Heart right ventricle (tissue), 16 donors: ENCODE measurements at regions not wholly inside any gene's neighbourhood (a gene's known extent, or its start where the extent isn't known, plus 50 kb on each side); places are given as distances from the start of the nearest gene placed in this dataset.

Experiments
- ATAC-seq, 8 donors: fragments of 200-7000 bp; cut with Tn5 transposase; one replicate each; pipeline ENCODE4 v1.9.1; 2020; ENCODE audit warnings: mild to moderate bottlenecking in 8 of 8, moderate library complexity in 8 of 8, moderate number of reproducible peaks in 1 of 8
- DNase-seq, 2 donors: peaks; one replicate each; pipeline ENCODE4 v3.0.0-alpha.2; 2020
- H3K27ac ChIP-seq, 10 donors: fragments of 200-600 bp; sonication (generic) in 2 of 10; one replicate each; pipeline versions ENCODE4 v1.5.0 to v1.8.0; 2020 to 2022; ENCODE audit warnings: mild to moderate bottlenecking in 3 of 10
- H3K27me3 ChIP-seq, 7 donors: fragments of 200-600 bp; one replicate each; pipeline ENCODE4 v1.8.0; 2021 to 2022; ENCODE audit warnings: mild to moderate bottlenecking in 2 of 7
- H3K36me3 ChIP-seq, 9 donors: fragments of 200-600 bp; sonication (generic) in 1 of 9; one replicate each; pipeline versions ENCODE4 v1.5.0 to v1.8.0; 2020 to 2022; ENCODE audit warnings: mild to moderate bottlenecking in 2 of 9
- H3K4me1 ChIP-seq, 9 donors: fragments of 200-600 bp; sonication (generic) in 1 of 9; one replicate each; pipeline versions ENCODE4 v1.5.0 to v1.8.0; 2020 to 2022; ENCODE audit warnings: mild to moderate bottlenecking in 4 of 9
- H3K4me3 ChIP-seq, 10 donors: fragments of 200-600 bp; sonication (generic) in 2 of 10; one replicate each; pipeline versions ENCODE4 v1.5.0 to v1.8.0; 2020 to 2022; ENCODE audit warnings: mild to moderate bottlenecking in 7 of 10, moderate library complexity in 2 of 10
- H3K9me3 ChIP-seq, 11 donors: fragments of 200-600 bp in 10 of 11; sonication (generic) in 2 of 11; one replicate each; pipeline versions ENCODE4 v1.5.0 to v1.8.0; 2013 to 2022; ENCODE audit warnings: mild to moderate bottlenecking in 2 of 11, control low read depth in 1 of 11, moderate library complexity in 1 of 11
- WGBS, 2 donors: extraction: QIAGEN DNeasy Blood & Tissue Kit; methylation state at CpG; one replicate each; pipeline ENCODE4 v1.1.7; 2013; ENCODE audit warnings: inconsistent platforms in 1 of 2; 5-methylcytosine and 5-hydroxymethylcytosine counted together
- intact Hi-C, 10 donors: fragments of 100-400 bp; cut with DNase I; formaldehyde crosslinking; loops; one replicate each; pipeline versions ENCODE4 v1.11.1 to v1.14.2; 2022
- TF ChIP-seq, protein P1 (sequence below), 9 donors: fragments of 200-600 bp; sonication (generic) in 2 of 9; IDR thresholded peaks; one replicate each; pipeline versions ENCODE4 v1.5.0 to v1.8.0; 2021 to 2022; ENCODE audit warnings: antibody characterized with exemption in 9 of 9, mild to moderate bottlenecking in 5 of 9, moderate library complexity in 1 of 9
- donor health status: Arrhythmogenic right ventricular cardiomyopathy.
- donor health status: ischemic (EF 13 %, LVEDD 7.1; RV severe dilation, severe dysfunction).
- donor health status: healthy with polysubstance abuse.
- donor health status: DM: no; HTN: yes; CAD: no.
- donor health status: DM: no; HTN: no; CAD: no.
- donor health status: ischemic (EF 25% LVEDD 6.9; RV normal size, moderate dysfunction).
- donor health status: ischemic (EF 25% LVEDD 5.7; RV mildly dilated, moderate dysfunction).
- donor health status: healthy.
- donor health status: DM: yes; HTN: yes; CAD: no.
- donor health status: Ischemic cardiomyopathy.
- donor health status: ischemic (EF 35%, LVEDD 5.7; RV mildly dilated, moderate dysfunction).
- donor health status: nonischemic (EF 11% LVEDD 7.7; RV severe dilation, severe dysfunction).
- donor health status: DM: yes; HTN: yes; CAD: no.
- donor health status: PGD.
- donor health status: ischemic (EF 29% LVEDD 5.4; RV normal size, mild dysfunction).
- donor health status: nonischemic (EF 23%, LVEDD 6.1; RV moderate dilation, normal function).

DNA sequence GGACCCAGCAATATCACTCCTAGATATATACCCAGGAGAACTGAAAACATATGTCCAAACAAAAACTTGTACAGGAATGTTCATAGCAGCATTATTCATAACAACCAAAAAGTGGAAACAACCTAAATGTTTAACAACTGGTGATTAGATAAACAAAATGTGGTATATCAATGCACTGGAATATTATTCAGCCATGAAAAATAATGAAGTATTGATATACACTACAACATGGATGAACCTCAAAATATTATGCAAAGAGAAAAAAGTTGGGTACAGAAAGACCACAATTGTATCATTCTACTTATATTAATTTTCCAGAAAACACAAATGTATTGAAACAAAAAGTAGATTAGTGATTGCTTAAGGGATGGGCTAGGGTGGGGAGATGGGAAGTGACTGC, 498.6 kb downstream of the GRIN2A start:
- TF ChIP-seq, protein P1, sequence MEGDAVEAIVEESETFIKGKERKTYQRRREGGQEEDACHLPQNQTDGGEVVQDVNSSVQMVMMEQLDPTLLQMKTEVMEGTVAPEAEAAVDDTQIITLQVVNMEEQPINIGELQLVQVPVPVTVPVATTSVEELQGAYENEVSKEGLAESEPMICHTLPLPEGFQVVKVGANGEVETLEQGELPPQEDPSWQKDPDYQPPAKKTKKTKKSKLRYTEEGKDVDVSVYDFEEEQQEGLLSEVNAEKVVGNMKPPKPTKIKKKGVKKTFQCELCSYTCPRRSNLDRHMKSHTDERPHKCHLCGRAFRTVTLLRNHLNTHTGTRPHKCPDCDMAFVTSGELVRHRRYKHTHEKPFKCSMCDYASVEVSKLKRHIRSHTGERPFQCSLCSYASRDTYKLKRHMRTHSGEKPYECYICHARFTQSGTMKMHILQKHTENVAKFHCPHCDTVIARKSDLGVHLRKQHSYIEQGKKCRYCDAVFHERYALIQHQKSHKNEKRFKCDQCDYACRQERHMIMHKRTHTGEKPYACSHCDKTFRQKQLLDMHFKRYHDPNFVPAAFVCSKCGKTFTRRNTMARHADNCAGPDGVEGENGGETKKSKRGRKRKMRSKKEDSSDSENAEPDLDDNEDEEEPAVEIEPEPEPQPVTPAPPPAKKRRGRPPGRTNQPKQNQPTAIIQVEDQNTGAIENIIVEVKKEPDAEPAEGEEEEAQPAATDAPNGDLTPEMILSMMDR (IDR thresholded peaks at IDR 0.05), result no peak
- Histone ChIP-seq H3K4me1 (no peaks in the 10 kb centered on the region), H3K36me3 (no peaks in the 10 kb centered on the region), H3K4me3 (no peak overlapping the region), H3K27me3 (peaks cover 0 to 24% (median 6%) of the 10 kb centered on the region in 7 donors), H3K27ac (no peak overlapping the region), H3K9me3 (peaks cover 0 to 18% (median 0%) of the 10 kb centered on the region in 11 donors)
- ATAC-seq (no peak), DNase-seq (no peak)
- intact Hi-C loops, result no loop called here

DNA sequence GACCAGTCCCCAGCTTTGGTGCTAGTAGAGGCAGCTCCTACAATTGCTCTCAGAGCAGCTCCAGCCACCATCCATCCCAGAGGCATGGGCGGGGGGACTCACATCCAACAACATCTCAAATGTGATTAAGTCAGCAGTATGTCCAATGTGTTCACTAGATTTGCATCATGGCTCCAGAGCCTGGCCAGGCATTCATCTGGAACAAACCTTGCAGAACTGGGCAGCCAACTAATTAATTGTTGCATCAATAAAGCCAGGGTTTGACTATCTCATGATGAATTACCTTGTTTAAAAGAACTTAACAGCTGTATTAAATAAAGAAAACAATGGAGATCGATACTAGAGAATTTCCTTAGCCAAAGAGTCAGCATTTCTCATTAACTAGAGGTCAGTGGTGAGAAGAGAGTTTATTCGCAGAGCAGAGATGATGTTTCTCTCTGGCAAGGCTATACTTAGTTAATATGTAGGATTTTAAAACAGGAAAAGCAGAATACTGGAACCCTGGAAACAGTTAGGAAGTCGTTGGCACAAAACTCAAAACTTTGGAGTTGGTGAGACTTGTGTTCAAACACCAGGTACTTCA, 494.4 kb downstream of the GRIN2A start:
- 79 to 82% methylated on average over 4 of the region's 4 CpGs for WGBS, 2 donors
- Histone ChIP-seq H3K4me3 (no peak overlapping the region), H3K27ac (no peak overlapping the region), H3K9me3 (peaks cover 0 to 18% (median 0%) of the 10 kb centered on the region in 11 donors), H3K27me3 (peaks cover 0 to 13% (median 0%) of the 10 kb centered on the region in 7 donors), H3K4me1 (no peaks in the 10 kb centered on the region), H3K36me3 (no peaks in the 10 kb centered on the region)
- intact Hi-C loops, result no loop called here
- no peak for DNase-seq
- TF ChIP-seq, protein P1 (IDR thresholded peaks at IDR 0.05), result no peak
- no peak for ATAC-seq

DNA sequence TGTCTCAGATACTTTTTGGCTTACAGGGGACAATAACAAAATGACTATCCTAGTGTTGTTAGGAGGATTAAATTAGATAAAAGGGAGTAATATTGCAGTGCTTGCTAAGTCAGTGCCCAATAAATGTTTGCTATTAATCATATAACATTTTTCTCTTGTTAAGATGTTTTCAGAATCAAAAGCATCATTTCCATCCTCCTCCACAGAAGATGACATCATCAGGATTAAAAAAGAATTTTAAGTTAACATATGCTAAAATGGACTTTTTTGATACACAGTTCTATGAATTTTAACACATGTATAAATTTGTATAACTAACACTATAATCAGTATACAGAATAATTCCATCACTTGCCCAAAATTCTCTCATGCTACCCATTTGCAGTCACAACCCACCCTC, 492.6 kb downstream of the GRIN2A start:
- no peak overlapping the region for H3K27ac ChIP-seq

DNA sequence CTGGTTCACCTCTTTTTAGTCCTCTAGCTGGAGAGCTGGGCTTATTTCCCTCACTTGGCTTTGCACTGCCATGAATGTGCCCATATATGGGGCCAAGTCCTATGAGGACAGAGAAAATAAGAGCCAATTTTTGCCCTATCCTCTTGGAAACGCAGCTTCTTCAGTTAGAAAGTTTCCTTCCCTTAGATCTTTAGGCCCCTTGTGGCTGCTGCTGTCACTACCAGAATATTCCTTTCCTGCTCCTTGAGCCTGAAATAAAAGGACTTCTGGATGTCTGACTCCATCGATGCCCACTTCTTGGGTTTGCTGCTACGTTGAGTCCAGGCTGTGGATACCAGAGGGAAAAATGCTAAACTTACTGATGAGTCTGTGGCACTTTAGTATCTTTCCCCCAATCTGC, 487.1 kb downstream of the GRIN2A start:
- no peaks in the 10 kb centered on the region for H3K36me3 ChIP-seq
- intact Hi-C loops, result no loop called here
- H3K27me3 ChIP-seq, result peaks cover 0 to 35% (median 0%) of the 10 kb centered on the region in 7 donors
- WGBS, 2 donors, result 67 to 69% methylated on average over 3 of the region's 3 CpGs
- H3K9me3 ChIP-seq, result no peaks in the 10 kb centered on the region
- no peak overlapping the region for H3K4me3 ChIP-seq
- H3K4me1 ChIP-seq, result no peaks in the 10 kb centered on the region
- TF ChIP-seq, protein P1 (IDR thresholded peaks at IDR 0.05), result no peak
- no peak overlapping the region for H3K27ac ChIP-seq
- no peak for DNase-seq
- no peak for ATAC-seq

More for the DNA sequence above, 492.6 kb downstream of the GRIN2A start:
- ATAC-seq (no peak), DNase-seq (no peak)
- Histone ChIP-seq H3K4me3 (no peak overlapping the region), H3K4me1 (no peaks in the 10 kb centered on the region), H3K9me3 (peaks cover 0 to 2% (median 0%) of the 10 kb centered on the region in 11 donors), H3K27me3 (peaks cover 0 to 12% (median 0%) of the 10 kb centered on the region in 7 donors), H3K36me3 (no peaks in the 10 kb centered on the region)
- TF ChIP-seq, protein P1 (IDR thresholded peaks at IDR 0.05), result no peak
- intact Hi-C loops, result no loop called here
